ENCODE measurements at regions not wholly inside any gene's neighbourhood (a gene's known extent, or its start where the extent isn't known, plus 50 kb on each side); places are given as distances from the start of the nearest gene placed in this dataset.

GRCh38 chrX:39958850-39959249 is 138.9 kb downstream of the BCOR start:
- WGBS, 2 experiments (ENCODE audit: insufficient coverage in 1 of 2, insufficient read length in 1 of 2) = 99% methylated on average over 5 of the region's 5 CpGs; no CpG with 5 or more reads in 1 of the 2 experiments
- Histone ChIP-seq H3K4me3 (ENCODE audit: low read length) (no peak overlapping the region), H3K4me1 (ENCODE audit: control insufficient read depth, insufficient read depth, low read length) (no peaks in the 10 kb centered on the region), H3K9me3 (ENCODE audit: control insufficient read depth, low read length) (no peaks in the 10 kb centered on the region), H3K27me3 (ENCODE audit: control insufficient read depth, insufficient read depth, low read length, poor library complexity, severe bottlenecking) (no peaks in the 10 kb centered on the region), H3K9ac (ENCODE audit: extremely low read depth, low read length, poor library complexity, severe bottlenecking) (no peak overlapping the region), H3K27ac (ENCODE audit: low read depth, low read length) (no peak overlapping the region), H3K36me3 (ENCODE audit: control insufficient read depth, insufficient read depth, low read length) (no peaks in the 10 kb centered on the region)
- H3K27ac Mint-ChIP-seq = no peak overlapping the region
- peaks cover 8% of the 10 kb centered on the region for H3K27me3 Mint-ChIP-seq (ENCODE audit: insufficient read depth)
- H3K36me3 Mint-ChIP-seq (ENCODE audit: low read depth) = no peaks in the 10 kb centered on the region
- peaks cover 13% of the 10 kb centered on the region for H3K4me1 Mint-ChIP-seq
- peaks cover 19% of the 10 kb centered on the region for H3K9me3 Mint-ChIP-seq
- no peak for DNase-seq
- H3K4me3 Mint-ChIP-seq = no peak overlapping the region
- no peak for TF ChIP-seq CTCF (conservative IDR thresholded peaks at IDR 0.05)

- no peak for DNase-seq
- no peaks in the 10 kb centered on the region for H3K36me3 Mint-ChIP-seq (ENCODE audit: low read depth)
- peaks cover 23% of the 10 kb centered on the region for H3K9me3 Mint-ChIP-seq
- H3K4me1 Mint-ChIP-seq = peaks cover 4% of the 10 kb centered on the region
- H3K9me3 ChIP-seq (ENCODE audit: control insufficient read depth, low read length) = no peaks in the 10 kb centered on the region
- H3K27me3 ChIP-seq (ENCODE audit: control insufficient read depth, insufficient read depth, low read length, poor library complexity, severe bottlenecking) = no peaks in the 10 kb centered on the region
- no peaks in the 10 kb centered on the region for H3K4me1 ChIP-seq (ENCODE audit: control insufficient read depth, insufficient read depth, low read length)
- no peak overlapping the region for H3K4me3 ChIP-seq (ENCODE audit: low read length)
- no peaks in the 10 kb centered on the region for H3K36me3 ChIP-seq (ENCODE audit: control insufficient read depth, insufficient read depth, low read length)
- H3K27ac ChIP-seq (ENCODE audit: low read depth, low read length) = no peak overlapping the region
- WGBS, 2 experiments (ENCODE audit: insufficient coverage in 1 of 2, insufficient read length in 1 of 2) = 95 to 100% methylated on average over 1 to 4 of the region's 4 CpGs
- H3K9ac ChIP-seq (ENCODE audit: extremely low read depth, low read length, poor library complexity, severe bottlenecking) = no peak overlapping the region
- H3K4me3 Mint-ChIP-seq = no peak overlapping the region
- TF ChIP-seq CTCF (conservative IDR thresholded peaks at IDR 0.05) = no peak
- peaks cover 12% of the 10 kb centered on the region for H3K27me3 Mint-ChIP-seq (ENCODE audit: insufficient read depth)
- H3K27ac Mint-ChIP-seq = no peak overlapping the region
Measured at GRCh38 chrX:39960219-39960618, 137.5 kb downstream of the BCOR start.

- 89% methylated on average over 4 of the region's 4 CpGs; no CpG with 5 or more reads in 1 of the 2 experiments for WGBS, 2 experiments (ENCODE audit: insufficient coverage in 1 of 2, insufficient read length in 1 of 2)
- TF ChIP-seq CTCF (conservative IDR thresholded peaks at IDR 0.05) = no peak
Measured at GRCh38 chrX:39961441-39961840, 136.3 kb downstream of the BCOR start.

More at GRCh38 chrX:39961441-39961840, 136.3 kb downstream of the BCOR start:
- Mint-ChIP-seq H3K4me3 (no peak overlapping the region), H3K4me1 (no peaks in the 10 kb centered on the region), H3K27me3 (ENCODE audit: insufficient read depth) (peaks cover 16% of the 10 kb centered on the region), H3K27ac (no peak overlapping the region), H3K36me3 (ENCODE audit: low read depth) (no peaks in the 10 kb centered on the region), H3K9me3 (peaks cover 23% of the 10 kb centered on the region)
- Histone ChIP-seq H3K27me3 (ENCODE audit: control insufficient read depth, insufficient read depth, low read length, poor library complexity, severe bottlenecking) (no peaks in the 10 kb centered on the region), H3K36me3 (ENCODE audit: control insufficient read depth, insufficient read depth, low read length) (no peaks in the 10 kb centered on the region), H3K9me3 (ENCODE audit: control insufficient read depth, low read length) (no peaks in the 10 kb centered on the region), H3K4me3 (ENCODE audit: low read length) (no peak overlapping the region), H3K27ac (ENCODE audit: low read depth, low read length) (no peak overlapping the region), H3K4me1 (ENCODE audit: control insufficient read depth, insufficient read depth, low read length) (no peaks in the 10 kb centered on the region), H3K9ac (ENCODE audit: extremely low read depth, low read length, poor library complexity, severe bottlenecking) (no peak overlapping the region)
- no peak for DNase-seq

Measured in endodermal cell (in vitro differentiated cells).